KMS-11 (cell line): ENCODE measurements at regions not wholly inside any gene's neighbourhood (a gene's known extent, or its start where the extent isn't known, plus 50 kb on each side); places are given as distances from the start of the nearest gene placed in this dataset.

ENCODE experiments used
- H2AFZ ChIP-seq: fragments of 200-600 bp; sonication (generic); 2 replicates; pipeline ENCODE4 v1.6.1; 2016; ENCODE audit warnings: antibody characterized with exemption, mixed run types, low read depth
- H3K27ac ChIP-seq: fragments of 200-600 bp; sonication (generic); 2 replicates; pipeline ENCODE4 v1.6.1; 2016; ENCODE audit warnings: mild to moderate bottlenecking, mixed run types
- H3K27me3 ChIP-seq: fragments of 200-600 bp; sonication (generic); 2 replicates; pipeline ENCODE4 v1.6.1; 2017; ENCODE audit warnings: mild to moderate bottlenecking, low read depth, mixed run types, moderate library complexity; ENCODE audit not compliant: insufficient read depth
- H3K36me3 ChIP-seq: fragments of 200-600 bp; sonication (generic); 2 replicates; pipeline ENCODE4 v1.6.1; 2017; ENCODE audit warnings: mild to moderate bottlenecking, mixed run types; ENCODE audit not compliant: insufficient read depth
- H3K4me1 ChIP-seq: fragments of 200-600 bp; sonication (generic); 2 replicates; pipeline ENCODE4 v1.6.1; 2016; ENCODE audit warnings: mild to moderate bottlenecking, low read depth, mixed run types; ENCODE audit not compliant: poor library complexity, severe bottlenecking
- H3K4me2 ChIP-seq: fragments of 200-600 bp; sonication (generic); 2 replicates; pipeline ENCODE4 v1.7.0; 2016; ENCODE audit warnings: mild to moderate bottlenecking, mixed run types
- H3K4me3 ChIP-seq: fragments of 200-600 bp; sonication (generic); IDR thresholded peaks from 2 replicates; pipeline ENCODE4 v1.6.1; 2017; ENCODE audit warnings: low read depth, low read length, mixed read lengths; ENCODE audit not compliant: insufficient read depth
- H3K79me2 ChIP-seq: fragments of 200-600 bp; sonication (generic); 2 replicates; pipeline ENCODE4 v1.6.1; 2016; ENCODE audit warnings: low read depth, mixed run types; ENCODE audit not compliant: insufficient read depth
- H3K9ac ChIP-seq: fragments of 200-600 bp; sonication (generic); 2 replicates; pipeline ENCODE4 v1.6.1; 2016; ENCODE audit warnings: mild to moderate bottlenecking, mixed run types
- H4K20me1 ChIP-seq: fragments of 200-600 bp; sonication (generic); 2 replicates; pipeline ENCODE4 v1.6.1; 2016; ENCODE audit warnings: mild to moderate bottlenecking, mixed run types; ENCODE audit not compliant: insufficient read depth
- TF ChIP-seq, protein P1 (sequence below): fragments of 200-600 bp; sonication (generic); conservative IDR thresholded peaks from 2 replicates; pipeline ENCODE4 v1.6.1; 2017; ENCODE audit warnings: low read depth, mild to moderate bottlenecking, antibody characterized with exemption, low read length, moderate library complexity, mixed read lengths

DNA sequence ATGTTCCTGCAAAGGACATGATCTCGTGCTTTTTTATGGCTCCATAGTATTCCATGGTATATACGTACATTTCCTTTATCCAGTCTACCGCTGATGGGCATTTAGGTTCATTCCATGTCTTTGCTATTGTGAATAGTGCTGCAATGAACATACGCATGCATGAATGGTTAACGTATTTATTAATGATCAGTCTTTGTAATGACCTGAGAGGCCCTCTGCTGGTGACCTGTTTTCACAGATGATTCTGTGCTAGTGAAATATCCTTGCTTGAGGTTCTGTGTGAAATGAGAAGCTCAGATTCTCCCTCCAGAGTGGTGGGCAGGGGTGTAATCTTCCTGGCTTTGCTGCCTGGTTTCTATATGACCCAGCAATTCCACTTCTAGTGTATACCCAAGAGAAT lies 160.2 kb upstream of the RASGRP1 start:
- H2AFZ ChIP-seq: no peak overlapping the region
- no peaks in the 10 kb centered on the region for H4K20me1 ChIP-seq
- no peaks in the 10 kb centered on the region for H3K36me3 ChIP-seq
- H3K9ac ChIP-seq: no peak overlapping the region
- H3K27ac ChIP-seq: no peak overlapping the region
- no peaks in the 10 kb centered on the region for H3K4me1 ChIP-seq
- no peak overlapping the region for H3K4me3 ChIP-seq
- TF ChIP-seq, protein P1, sequence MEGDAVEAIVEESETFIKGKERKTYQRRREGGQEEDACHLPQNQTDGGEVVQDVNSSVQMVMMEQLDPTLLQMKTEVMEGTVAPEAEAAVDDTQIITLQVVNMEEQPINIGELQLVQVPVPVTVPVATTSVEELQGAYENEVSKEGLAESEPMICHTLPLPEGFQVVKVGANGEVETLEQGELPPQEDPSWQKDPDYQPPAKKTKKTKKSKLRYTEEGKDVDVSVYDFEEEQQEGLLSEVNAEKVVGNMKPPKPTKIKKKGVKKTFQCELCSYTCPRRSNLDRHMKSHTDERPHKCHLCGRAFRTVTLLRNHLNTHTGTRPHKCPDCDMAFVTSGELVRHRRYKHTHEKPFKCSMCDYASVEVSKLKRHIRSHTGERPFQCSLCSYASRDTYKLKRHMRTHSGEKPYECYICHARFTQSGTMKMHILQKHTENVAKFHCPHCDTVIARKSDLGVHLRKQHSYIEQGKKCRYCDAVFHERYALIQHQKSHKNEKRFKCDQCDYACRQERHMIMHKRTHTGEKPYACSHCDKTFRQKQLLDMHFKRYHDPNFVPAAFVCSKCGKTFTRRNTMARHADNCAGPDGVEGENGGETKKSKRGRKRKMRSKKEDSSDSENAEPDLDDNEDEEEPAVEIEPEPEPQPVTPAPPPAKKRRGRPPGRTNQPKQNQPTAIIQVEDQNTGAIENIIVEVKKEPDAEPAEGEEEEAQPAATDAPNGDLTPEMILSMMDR: no peak
- H3K27me3 ChIP-seq: no peaks in the 10 kb centered on the region
- H3K4me2 ChIP-seq: no peak overlapping the region
- H3K79me2 ChIP-seq: no peaks in the 10 kb centered on the region

DNA sequence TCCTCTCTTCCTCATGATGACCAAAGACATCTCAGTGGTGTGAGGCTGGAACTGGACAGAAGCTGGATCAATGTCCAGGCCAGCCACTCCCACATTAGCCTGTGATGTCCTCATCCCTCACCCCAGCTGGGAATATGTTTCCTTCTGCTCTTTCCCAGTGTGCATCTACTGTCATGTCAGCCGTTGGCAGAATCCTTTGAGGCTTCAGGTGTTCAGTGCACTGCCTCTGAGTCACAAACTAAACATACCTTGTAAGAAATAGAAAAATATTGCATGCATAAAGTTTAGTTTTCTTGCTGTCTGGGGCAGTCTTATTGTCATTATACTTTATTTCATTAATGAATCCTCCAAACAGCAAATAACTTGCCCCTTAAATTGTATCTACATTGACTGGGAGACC lies 161.6 kb upstream of the RASGRP1 start:
- H3K36me3 ChIP-seq: no peaks in the 10 kb centered on the region
- H2AFZ ChIP-seq: no peak overlapping the region
- no peak overlapping the region for H3K9ac ChIP-seq
- no peak overlapping the region for H3K27ac ChIP-seq
- H3K4me3 ChIP-seq: no peak overlapping the region
- no peak overlapping the region for H3K4me2 ChIP-seq
- TF ChIP-seq, protein P1: no peak
- no peaks in the 10 kb centered on the region for H3K79me2 ChIP-seq
- no peaks in the 10 kb centered on the region for H4K20me1 ChIP-seq
- no peaks in the 10 kb centered on the region for H3K4me1 ChIP-seq
- H3K27me3 ChIP-seq: no peaks in the 10 kb centered on the region

DNA sequence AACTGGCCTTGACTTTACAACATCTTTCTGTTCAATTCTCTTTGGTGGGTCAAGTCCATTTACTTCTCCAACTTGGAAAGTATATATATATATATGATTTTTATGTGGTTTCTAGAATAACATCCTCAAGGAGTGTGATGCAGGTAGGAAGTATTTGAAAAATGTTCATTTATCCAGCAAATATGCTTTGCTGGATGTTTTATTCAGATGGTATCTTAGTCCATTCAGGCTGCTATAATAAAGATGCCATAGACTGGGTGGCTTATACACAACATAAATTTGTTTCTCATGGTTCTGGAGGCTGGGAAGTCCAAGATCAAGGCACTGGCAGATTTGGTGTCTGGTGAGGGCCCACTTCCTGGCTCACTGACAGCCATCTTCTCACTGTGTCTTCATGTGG lies 168.7 kb upstream of the RASGRP1 start:
- no peak overlapping the region for H3K4me3 ChIP-seq
- H3K27me3 ChIP-seq: no peaks in the 10 kb centered on the region
- no peak overlapping the region for H3K9ac ChIP-seq
- no peaks in the 10 kb centered on the region for H3K79me2 ChIP-seq
- H3K4me1 ChIP-seq: no peaks in the 10 kb centered on the region
- no peaks in the 10 kb centered on the region for H4K20me1 ChIP-seq
- H3K36me3 ChIP-seq: no peaks in the 10 kb centered on the region
- no peak overlapping the region for H3K4me2 ChIP-seq
- H3K27ac ChIP-seq: no peak overlapping the region
- H2AFZ ChIP-seq: no peak overlapping the region
- TF ChIP-seq, protein P1: no peak

DNA sequence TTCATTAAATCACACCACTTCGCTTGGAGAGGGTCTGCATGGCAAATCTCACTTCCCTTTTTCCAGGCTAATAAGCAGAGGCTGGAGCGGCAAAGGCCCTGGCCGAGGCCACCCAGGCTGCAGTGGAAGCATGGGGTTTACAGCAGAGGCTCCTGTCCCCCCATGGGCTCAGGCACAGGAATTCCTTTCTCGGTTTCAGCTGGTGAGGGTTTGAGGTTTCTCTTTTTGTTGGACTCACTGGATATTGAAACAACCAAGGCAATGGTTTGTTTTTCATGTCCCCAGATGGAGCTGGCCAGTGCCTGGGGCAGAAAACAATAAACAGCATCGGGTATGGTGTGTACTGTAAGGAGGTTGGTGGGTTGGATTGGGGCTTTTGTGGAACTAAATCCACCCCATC lies 175.6 kb upstream of the RASGRP1 start:
- H3K36me3 ChIP-seq: no peaks in the 10 kb centered on the region
- no peaks in the 10 kb centered on the region for H3K4me1 ChIP-seq
- no peak overlapping the region for H3K4me2 ChIP-seq
- TF ChIP-seq, protein P1: no peak
- no peak overlapping the region for H3K4me3 ChIP-seq
- H3K27me3 ChIP-seq: no peaks in the 10 kb centered on the region
- H3K9ac ChIP-seq: no peak overlapping the region
- no peak overlapping the region for H2AFZ ChIP-seq
- H3K27ac ChIP-seq: no peak overlapping the region
- H4K20me1 ChIP-seq: no peaks in the 10 kb centered on the region
- H3K79me2 ChIP-seq: no peaks in the 10 kb centered on the region

DNA sequence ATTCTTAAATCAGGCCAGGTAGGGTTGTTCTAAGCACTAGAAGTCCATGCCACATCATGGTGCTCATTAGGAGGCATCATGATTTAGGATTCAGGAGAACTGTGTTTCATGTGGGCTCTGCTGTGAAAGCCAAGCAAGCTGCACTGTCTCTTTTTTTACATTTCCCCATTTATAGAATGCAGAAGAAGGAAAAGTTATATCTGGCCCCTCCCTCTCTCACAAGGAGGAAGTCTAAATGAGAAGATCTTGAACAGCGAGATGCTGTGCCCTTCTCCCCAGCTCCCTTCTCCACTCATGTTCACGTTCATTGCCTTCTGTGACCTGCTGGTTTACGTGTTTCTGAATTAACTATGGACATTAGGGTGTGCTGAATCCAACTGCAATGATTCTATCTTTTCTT lies 178.5 kb upstream of the RASGRP1 start:
- Histone ChIP-seq H3K36me3 (no peaks in the 10 kb centered on the region), H3K27ac (no peak overlapping the region), H3K9ac (no peak overlapping the region), H3K79me2 (no peaks in the 10 kb centered on the region), H3K4me3 (no peak overlapping the region), H3K4me2 (no peak overlapping the region), H2AFZ (no peak overlapping the region), H3K4me1 (no peaks in the 10 kb centered on the region), H4K20me1 (no peaks in the 10 kb centered on the region), H3K27me3 (no peaks in the 10 kb centered on the region)
- TF ChIP-seq, protein P1: no peak
